ENCODE measurements at regions not wholly inside any gene's neighbourhood (a gene's known extent, or its start where the extent isn't known, plus 50 kb on each side); places are given as distances from the start of the nearest gene placed in this dataset.

GRCh38 chr7:131174855-131175254 lies 152.8 kb upstream of the MKLN1 start:
- no peak for DNase-seq (ENCODE audit: low read depth, low spot score)

GRCh38 chr7:131182446-131183058 lies 145.1 kb upstream of the MKLN1 start:
- in situ Hi-C loops (cut with HindIII; ENCODE audit: low sequenced_read_pairs) = no loop called here
- TF ChIP-seq CTCF (IDR thresholded peaks at IDR 0.05; ENCODE audit: low read depth, low read length) = no peak
- no peak for DNase-seq (ENCODE audit: low read depth, low spot score)
- no peak overlapping the region for H3K4me3 ChIP-seq (ENCODE audit: low read depth, low read length)

More at GRCh38 chr7:131174855-131175254, 152.8 kb upstream of the MKLN1 start:
- in situ Hi-C loops (cut with HindIII; ENCODE audit: low sequenced_read_pairs) = no loop called here
- no peak overlapping the region for H3K4me3 ChIP-seq (ENCODE audit: low read depth, low read length)
- no peak for TF ChIP-seq CTCF (IDR thresholded peaks at IDR 0.05; ENCODE audit: low read depth, low read length)

GRCh38 chr7:131183072-131183471 lies 144.6 kb upstream of the MKLN1 start:
- TF ChIP-seq CTCF (IDR thresholded peaks at IDR 0.05; ENCODE audit: low read depth, low read length) = no peak
- no peak overlapping the region for H3K4me3 ChIP-seq (ENCODE audit: low read depth, low read length)
- no peak for DNase-seq (ENCODE audit: low read depth, low spot score)
- in situ Hi-C loops (cut with HindIII; ENCODE audit: low sequenced_read_pairs) = no loop called here

GRCh38 chr7:131183611-131184119 lies 144.0 kb upstream of the MKLN1 start:
- H3K4me3 ChIP-seq (ENCODE audit: low read depth, low read length) = no peak overlapping the region
- no peak for TF ChIP-seq CTCF (IDR thresholded peaks at IDR 0.05; ENCODE audit: low read depth, low read length)
- in situ Hi-C loops (cut with HindIII; ENCODE audit: low sequenced_read_pairs) = no loop called here
- no peak for DNase-seq (ENCODE audit: low read depth, low spot score)

- no peak for TF ChIP-seq CTCF (IDR thresholded peaks at IDR 0.05; ENCODE audit: low read depth, low read length)
- no peak overlapping the region for H3K4me3 ChIP-seq (ENCODE audit: low read depth, low read length)
- in situ Hi-C loops (cut with HindIII; ENCODE audit: low sequenced_read_pairs) = no loop called here
- no peak for DNase-seq (ENCODE audit: low read depth, low spot score)
Observed at GRCh38 chr7:131186816-131187215, 140.9 kb upstream of the MKLN1 start.

- in situ Hi-C loops (cut with HindIII; ENCODE audit: low sequenced_read_pairs) = no loop called here
- peak; percentile 97 for DNase-seq (ENCODE audit: low read depth, low spot score)
- no peak for TF ChIP-seq CTCF (IDR thresholded peaks at IDR 0.05; ENCODE audit: low read depth, low read length)
- no peak overlapping the region for H3K4me3 ChIP-seq (ENCODE audit: low read depth, low read length)
Observed at GRCh38 chr7:131188367-131189339, 139.0 kb upstream of the MKLN1 start.
